ENCODE measurements at regions not wholly inside any gene's neighbourhood (a gene's known extent, or its start where the extent isn't known, plus 50 kb on each side); places are given as distances from the start of the nearest gene placed in this dataset.

- no peak for DNase-seq (ENCODE audit: low spot score)
These were observed 330.1 kb upstream of the CPXCR1 start for GRCh38 chrX:88416965-88417364.

- DNase-seq (ENCODE audit: low spot score): no peak
These were observed 323.0 kb upstream of the CPXCR1 start for GRCh38 chrX:88424071-88424470.

- DNase-seq (ENCODE audit: low spot score): no peak
These were observed 322.5 kb upstream of the CPXCR1 start for GRCh38 chrX:88424541-88424940.

GRCh38 chrX:88425739-88426138 lies 321.3 kb upstream of the CPXCR1 start:
- DNase-seq (ENCODE audit: low spot score): no peak

- no peak for DNase-seq (ENCODE audit: low spot score)
These were observed 309.5 kb upstream of the CPXCR1 start for GRCh38 chrX:88437563-88437962.

- DNase-seq (ENCODE audit: low spot score): no peak
These were observed 308.8 kb upstream of the CPXCR1 start for GRCh38 chrX:88438209-88438608.

GRCh38 chrX:88439935-88440334 lies 307.1 kb upstream of the CPXCR1 start:
- no peak for DNase-seq (ENCODE audit: low spot score)
